ENCODE measurements at regions not wholly inside any gene's neighbourhood (a gene's known extent, or its start where the extent isn't known, plus 50 kb on each side); places are given as distances from the start of the nearest gene placed in this dataset.

- DNase-seq = no peak
Observed at GRCh38 chr6:8213995-8214394, 111.6 kb upstream of the EEF1E1 start.

GRCh38 chr6:8212720-8213434 is 110.5 kb upstream of the EEF1E1 start:
- no peak for DNase-seq

GRCh38 chr6:8207869-8208191 is 105.5 kb upstream of the EEF1E1 start:
- no peak for DNase-seq

- no peak for DNase-seq
Observed at GRCh38 chr6:8207191-8207868, 105.0 kb upstream of the EEF1E1 start.

- no peak for DNase-seq
Observed at GRCh38 chr6:8203337-8203736, 101.0 kb upstream of the EEF1E1 start.

GRCh38 chr6:8201679-8202078 is 99.3 kb upstream of the EEF1E1 start:
- no peak for DNase-seq

GRCh38 chr6:8200255-8200654 is 97.9 kb upstream of the EEF1E1 start:
- DNase-seq = no peak

- no peak for DNase-seq
Observed at GRCh38 chr6:8195714-8196102, 93.4 kb upstream of the EEF1E1 start.

GRCh38 chr6:8195040-8195713 is 92.8 kb upstream of the EEF1E1 start:
- DNase-seq = no peak

- no peak for DNase-seq
Observed at GRCh38 chr6:8194490-8194889, 92.1 kb upstream of the EEF1E1 start.

- no peak for DNase-seq
Observed at GRCh38 chr6:8193541-8193940, 91.2 kb upstream of the EEF1E1 start.

GRCh38 chr6:8192597-8192996 is 90.2 kb upstream of the EEF1E1 start:
- DNase-seq = no peak

- DNase-seq = no peak
Observed at GRCh38 chr6:8192067-8192466, 89.7 kb upstream of the EEF1E1 start.

- no peak for DNase-seq
Observed at GRCh38 chr6:8191629-8192028, 89.3 kb upstream of the EEF1E1 start.

- DNase-seq = no peak
Observed at GRCh38 chr6:8187209-8187608, 84.9 kb upstream of the EEF1E1 start.

- DNase-seq = no peak
Observed at GRCh38 chr6:8182902-8183665, 80.7 kb upstream of the EEF1E1 start.

GRCh38 chr6:8181951-8182845 is 79.8 kb upstream of the EEF1E1 start:
- no peak for DNase-seq

GRCh38 chr6:8181160-8181881 is 79.0 kb upstream of the EEF1E1 start:
- no peak for DNase-seq

- no peak for DNase-seq
Observed at GRCh38 chr6:8180327-8181159, 78.2 kb upstream of the EEF1E1 start.

GRCh38 chr6:8177721-8178120 is 75.4 kb upstream of the EEF1E1 start:
- no peak for DNase-seq
